GM12873 (cell line): ENCODE measurements at regions not wholly inside any gene's neighbourhood (a gene's known extent, or its start where the extent isn't known, plus 50 kb on each side); places are given as distances from the start of the nearest gene placed in this dataset.

ENCODE experiments used
- TF ChIP-seq, protein P1 (sequence below): IDR thresholded peaks from 2 replicates; pipeline ENCODE4 v1.5.1; 2012; ENCODE audit warnings: low read depth, mild to moderate bottlenecking, moderate library complexity, low read length, control low read depth; ENCODE audit not compliant: insufficient read depth; ENCODE audit errors: missing control alignments

DNA sequence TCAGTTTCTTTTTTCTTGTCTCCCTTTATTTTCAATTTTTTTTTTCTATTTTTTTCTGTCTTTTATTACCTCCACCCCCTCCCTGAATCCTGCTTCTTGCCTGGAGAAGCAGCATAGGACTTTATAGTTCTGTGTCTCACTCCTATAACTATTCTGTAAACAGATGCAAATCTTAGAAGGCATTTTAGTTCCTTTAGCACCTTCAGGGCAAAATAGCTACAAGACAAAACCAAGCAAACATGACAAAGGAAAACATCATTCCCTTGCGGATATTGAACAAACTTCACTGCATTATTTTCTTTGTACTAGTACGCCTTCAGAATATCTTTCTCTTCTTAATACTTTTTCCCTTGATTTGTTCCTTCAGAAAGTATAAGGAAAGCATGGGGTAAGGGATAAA lies 446.2 kb upstream of the CHORDC1 start:
- TF ChIP-seq, protein P1, sequence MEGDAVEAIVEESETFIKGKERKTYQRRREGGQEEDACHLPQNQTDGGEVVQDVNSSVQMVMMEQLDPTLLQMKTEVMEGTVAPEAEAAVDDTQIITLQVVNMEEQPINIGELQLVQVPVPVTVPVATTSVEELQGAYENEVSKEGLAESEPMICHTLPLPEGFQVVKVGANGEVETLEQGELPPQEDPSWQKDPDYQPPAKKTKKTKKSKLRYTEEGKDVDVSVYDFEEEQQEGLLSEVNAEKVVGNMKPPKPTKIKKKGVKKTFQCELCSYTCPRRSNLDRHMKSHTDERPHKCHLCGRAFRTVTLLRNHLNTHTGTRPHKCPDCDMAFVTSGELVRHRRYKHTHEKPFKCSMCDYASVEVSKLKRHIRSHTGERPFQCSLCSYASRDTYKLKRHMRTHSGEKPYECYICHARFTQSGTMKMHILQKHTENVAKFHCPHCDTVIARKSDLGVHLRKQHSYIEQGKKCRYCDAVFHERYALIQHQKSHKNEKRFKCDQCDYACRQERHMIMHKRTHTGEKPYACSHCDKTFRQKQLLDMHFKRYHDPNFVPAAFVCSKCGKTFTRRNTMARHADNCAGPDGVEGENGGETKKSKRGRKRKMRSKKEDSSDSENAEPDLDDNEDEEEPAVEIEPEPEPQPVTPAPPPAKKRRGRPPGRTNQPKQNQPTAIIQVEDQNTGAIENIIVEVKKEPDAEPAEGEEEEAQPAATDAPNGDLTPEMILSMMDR: no peak

DNA sequence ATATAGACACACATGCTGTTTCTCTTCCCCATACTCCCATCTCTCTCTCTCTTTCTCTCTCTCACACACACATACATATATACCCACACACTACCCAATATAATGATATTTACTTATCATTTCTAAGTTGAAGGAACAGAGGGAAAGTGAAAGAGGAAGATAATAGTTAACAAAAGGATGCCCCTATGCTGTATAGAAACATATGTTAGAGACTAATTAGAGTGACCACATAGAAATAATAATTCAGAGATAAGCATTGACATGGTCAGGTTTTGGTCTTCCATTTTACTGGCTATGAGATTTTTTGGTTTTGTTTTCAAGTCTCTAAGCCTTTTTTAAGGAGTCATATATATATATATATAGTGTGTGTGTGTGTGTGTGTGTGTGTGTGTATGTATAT lies 445.7 kb upstream of the CHORDC1 start:
- TF ChIP-seq, protein P1: no peak

DNA sequence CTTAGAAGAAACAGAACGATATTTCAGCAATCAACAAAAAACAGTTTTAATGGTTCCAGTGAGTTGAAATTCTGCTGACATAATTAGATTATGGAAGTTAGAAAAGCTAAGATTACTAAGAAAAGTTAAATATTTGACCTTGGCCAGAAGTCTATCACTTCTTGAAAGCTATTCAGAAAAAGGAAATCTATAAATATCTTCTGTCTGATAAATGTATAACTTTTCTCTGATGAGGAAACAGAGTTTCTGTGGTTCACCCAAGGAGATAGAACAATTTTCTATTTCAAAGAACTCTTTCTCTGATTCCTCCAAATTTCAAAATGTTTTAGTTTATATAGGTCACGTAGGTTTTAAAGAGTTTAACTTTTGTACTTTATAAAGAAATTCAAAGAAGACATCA lies 438.4 kb upstream of the CHORDC1 start:
- TF ChIP-seq, protein P1: no peak

DNA sequence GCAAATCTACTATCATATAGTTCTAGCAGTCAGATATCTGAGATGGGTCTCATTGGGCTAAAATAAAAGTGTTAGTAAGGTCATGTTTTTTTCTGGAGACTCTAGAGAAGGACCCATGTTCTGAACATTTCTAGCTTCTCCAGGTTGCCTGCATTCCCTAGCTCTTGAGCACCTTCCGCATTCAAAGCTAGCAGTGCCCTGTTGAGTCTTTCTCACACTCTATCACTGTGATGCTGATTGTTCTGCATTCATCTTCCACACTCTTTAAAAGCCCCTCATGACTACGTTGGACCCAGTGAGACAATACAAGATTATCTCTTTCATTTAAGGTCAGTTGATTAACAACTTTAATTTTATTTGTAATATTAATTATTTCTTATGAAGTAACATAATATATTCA lies 433.3 kb upstream of the CHORDC1 start:
- TF ChIP-seq, protein P1: no peak

DNA sequence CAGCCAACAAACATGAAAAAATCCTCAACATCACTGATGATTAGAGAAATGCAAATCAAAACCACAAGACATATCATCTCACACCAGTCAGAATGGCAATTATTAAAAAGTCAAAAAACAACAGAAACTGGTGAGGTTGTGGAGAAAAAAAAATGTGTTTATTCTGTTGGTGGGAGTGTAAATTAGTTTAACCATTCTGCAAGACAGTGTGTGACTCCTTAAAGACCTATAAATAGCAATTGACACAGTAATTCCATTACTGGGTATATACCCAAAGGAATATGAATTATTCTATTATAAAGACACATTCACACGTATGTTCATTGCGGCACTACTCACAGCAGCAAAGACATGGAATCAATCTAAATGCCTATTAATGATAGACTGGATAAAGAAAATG lies 427.3 kb upstream of the CHORDC1 start:
- TF ChIP-seq, protein P1: no peak

DNA sequence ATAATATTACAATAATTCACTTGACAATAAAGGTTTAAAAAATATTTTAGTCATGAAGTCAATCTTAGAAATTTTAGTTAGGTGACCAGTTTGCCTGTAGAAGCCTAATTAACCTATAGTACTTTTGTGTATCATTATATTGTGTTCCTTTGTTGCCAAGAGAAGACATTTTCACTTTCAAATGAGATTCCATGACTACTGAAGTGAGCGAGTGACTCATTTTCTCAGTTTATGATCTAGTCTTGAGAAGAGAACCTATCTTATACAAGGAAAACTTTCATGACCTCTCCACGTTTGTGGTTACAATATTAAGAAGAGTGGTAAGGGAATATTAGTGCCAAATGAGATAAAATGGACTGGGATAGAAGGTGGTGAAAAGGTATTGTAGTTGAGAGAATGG lies 423.9 kb upstream of the CHORDC1 start:
- TF ChIP-seq, protein P1: no peak

DNA sequence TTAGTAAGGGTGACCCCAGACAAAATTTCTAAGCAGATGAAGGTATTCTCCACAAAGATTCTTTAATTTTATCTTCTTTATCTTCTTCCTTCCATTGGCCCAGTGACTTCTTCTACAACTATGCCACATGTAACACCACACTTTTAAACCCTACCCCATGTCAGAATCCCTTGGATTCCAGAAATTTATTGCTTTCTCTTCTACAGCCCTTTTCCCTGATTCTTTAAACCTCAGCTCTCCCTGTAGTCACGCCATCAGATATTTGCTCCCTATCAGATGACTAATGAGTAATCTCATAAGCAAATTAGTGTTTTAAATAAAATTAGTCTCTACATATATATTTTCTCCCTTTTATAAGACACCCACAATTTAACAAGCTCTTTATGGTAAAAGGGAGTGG lies 423.4 kb upstream of the CHORDC1 start:
- TF ChIP-seq, protein P1: no peak
